GM19397 (cell line): ENCODE measurements at regions not wholly inside any gene's neighbourhood (a gene's known extent, or its start where the extent isn't known, plus 50 kb on each side); places are given as distances from the start of the nearest gene placed in this dataset.
A peak's percentile ranks its signal among the peaks of the same experiment; 100 is the strongest.

Experiments
- ATAC-seq: cut with Tn5 transposase; IDR thresholded peaks from one replicate; pipeline ENCODE4 v1.9.1; 2021; ENCODE audit warnings: mild to moderate bottlenecking, moderate library complexity; ENCODE audit not compliant: unreplicated experiment

- ATAC-seq = no peak
These were observed 263.1 kb upstream of the ID2 start for GRCh38 chr2:8418721-8419120.

GRCh38 chr2:8421658-8422449 is 260.0 kb upstream of the ID2 start:
- ATAC-seq = peak; percentile 93

- no peak for ATAC-seq
These were observed 259.4 kb upstream of the ID2 start for GRCh38 chr2:8422450-8422800.

DNA sequence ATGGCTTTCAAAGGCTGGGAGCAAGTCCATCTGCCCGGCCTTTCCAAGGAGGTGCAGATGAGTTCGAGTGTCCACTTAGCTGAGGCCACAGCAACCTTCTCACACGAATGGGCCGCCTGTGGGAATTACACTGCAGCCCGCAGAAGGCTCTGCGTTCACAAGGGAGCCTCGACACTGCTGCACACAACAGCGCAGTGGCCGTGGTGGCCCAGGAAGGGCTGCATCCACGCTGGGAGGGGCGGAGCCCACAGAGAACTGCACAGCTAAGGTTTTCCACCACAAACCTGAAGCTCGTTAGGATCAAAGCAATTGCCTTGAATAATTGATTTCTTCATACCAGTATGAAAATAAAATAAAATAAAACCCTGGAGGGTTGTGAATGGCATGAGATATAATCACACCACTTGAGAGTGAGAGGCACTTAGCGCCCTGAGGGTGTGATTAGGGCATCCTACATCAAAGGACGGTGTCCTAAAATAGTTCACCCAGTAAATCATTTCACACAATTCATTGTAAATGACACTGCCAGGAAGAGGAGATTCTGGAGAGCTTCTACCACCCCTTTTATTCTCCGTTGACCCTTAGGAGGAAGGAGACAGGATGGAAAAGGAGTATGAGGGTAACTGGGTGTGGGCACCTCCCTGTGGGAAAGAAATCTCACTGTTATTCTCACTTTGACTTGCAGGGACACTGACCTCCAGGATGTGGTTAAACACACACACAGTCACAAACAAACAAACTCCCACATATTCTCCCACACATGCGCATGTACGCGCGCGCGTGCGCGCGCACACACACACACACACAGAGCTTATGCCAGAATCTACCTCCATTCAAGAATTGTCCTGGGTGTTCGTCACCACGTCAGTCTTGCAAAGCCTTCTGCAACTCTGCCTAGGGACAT is 256.6 kb upstream of the ID2 start:
- ATAC-seq = no peak

- ATAC-seq = no peak
These were observed 255.3 kb upstream of the ID2 start for GRCh38 chr2:8426550-8426949.

DNA sequence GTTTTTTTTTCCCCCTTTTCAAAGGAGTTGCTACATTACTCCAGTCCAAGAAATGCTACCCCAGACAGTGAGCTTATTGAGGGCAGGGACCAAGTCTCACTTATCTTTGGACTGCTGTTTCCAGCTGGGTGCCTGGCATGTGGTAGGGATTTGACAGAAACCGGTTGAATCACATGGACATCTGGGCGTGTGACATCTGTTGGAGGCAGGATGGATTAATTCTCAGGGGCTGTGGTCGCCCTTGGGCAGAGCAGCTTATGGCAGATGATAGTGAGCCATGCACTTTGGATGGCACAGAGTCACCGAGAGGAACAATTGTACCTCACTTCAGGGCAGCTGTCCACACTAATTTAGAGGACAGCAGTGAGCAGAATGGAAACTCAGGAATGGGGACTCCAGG is 254.6 kb upstream of the ID2 start:
- ATAC-seq = no peak

DNA sequence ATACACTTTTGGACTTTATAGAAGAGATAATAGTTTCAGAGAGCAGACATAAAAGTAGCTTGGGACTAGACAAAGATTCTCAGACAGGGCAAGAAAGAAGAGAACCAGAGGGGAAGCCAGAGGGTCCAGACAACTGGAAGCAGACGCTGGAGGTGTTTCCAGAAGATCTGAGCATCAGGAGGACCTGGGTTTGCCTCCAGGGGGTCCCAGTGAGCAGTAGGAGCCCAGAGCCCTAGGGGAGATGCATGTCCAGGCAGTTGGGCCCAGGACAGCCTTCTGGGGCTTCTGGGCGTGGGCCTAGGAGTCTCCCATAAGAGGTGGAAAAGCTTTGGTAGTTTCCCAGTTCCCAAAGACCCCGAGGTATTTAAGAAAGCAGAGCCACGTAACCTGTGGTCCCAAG is 251.2 kb upstream of the ID2 start:
- no peak for ATAC-seq

GRCh38 chr2:8431446-8432125 is 250.3 kb upstream of the ID2 start:
- no peak for ATAC-seq

DNA sequence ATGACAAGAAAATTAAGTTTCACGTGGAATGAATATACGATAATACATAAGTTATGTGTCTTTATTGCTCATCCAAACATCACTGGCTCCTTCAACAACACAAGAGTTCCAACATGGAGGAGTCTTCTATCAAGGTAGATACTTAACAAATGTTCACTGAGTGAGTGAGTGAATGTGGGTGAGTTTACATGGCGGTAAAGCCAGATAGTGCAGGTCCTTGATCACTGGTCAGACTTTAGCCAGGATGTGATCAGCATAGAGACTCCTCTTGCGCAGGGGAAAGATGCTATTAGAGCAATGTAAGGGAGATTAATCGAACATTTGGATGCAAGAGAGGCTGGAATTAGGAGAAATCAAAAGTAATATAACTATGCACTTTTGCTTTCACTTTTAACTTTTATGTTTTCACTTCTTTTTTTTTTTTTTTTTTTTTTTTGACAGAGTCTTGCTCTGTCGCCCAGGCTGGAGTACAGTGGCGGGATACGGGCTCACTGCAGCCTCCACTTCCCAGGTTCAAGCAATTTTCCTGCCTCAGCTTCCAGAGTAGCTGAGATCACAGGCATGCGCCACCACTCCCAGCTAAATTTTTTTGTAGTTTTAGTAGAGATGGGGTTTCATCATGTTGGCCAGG is 249.0 kb upstream of the ID2 start:
- no peak for ATAC-seq

DNA sequence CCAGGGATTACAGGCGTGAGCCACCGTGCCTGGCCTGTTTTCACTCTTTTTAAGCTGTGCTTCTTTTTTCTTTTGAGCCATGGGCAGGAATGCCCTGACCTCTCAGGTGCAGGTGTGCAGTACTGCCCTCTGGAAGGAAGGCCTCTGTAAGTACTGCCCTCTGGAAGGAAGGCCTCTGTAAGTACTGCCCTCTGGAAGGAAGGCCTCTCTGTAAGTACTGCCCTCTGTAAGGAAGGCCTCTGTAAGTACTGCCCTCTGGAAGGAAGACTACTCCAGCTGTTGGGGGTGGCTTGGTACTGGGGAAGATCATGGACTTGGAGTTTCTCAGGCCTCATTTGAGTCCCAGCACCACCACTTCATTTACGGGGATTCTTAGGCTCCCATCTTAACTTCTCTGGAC is 248.5 kb upstream of the ID2 start:
- ATAC-seq = no peak

DNA sequence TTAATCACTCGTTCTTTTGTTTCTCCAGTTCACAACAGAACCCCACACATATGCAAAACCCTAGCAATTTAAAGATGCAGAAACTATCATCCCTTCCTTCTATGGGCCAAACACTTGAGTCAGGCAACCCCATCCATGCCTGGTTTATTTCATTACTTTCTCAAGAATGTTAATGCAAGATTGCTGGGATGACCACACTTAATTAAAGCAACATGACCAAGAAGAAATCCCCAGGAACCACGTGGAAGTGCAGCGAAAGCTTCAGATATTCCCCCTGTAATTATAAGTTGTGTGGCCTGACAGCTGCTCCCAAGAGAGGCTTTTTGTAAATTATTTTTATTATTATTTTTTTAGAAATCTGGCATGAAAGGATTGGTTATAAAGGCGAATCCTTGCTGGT is 246.2 kb upstream of the ID2 start:
- ATAC-seq = no peak

- no peak for ATAC-seq
These were observed 245.3 kb upstream of the ID2 start for GRCh38 chr2:8436585-8436984.

- ATAC-seq = no peak
These were observed 244.5 kb upstream of the ID2 start for GRCh38 chr2:8437228-8437948.

- ATAC-seq = no peak
These were observed 243.9 kb upstream of the ID2 start for GRCh38 chr2:8437949-8438400.

DNA sequence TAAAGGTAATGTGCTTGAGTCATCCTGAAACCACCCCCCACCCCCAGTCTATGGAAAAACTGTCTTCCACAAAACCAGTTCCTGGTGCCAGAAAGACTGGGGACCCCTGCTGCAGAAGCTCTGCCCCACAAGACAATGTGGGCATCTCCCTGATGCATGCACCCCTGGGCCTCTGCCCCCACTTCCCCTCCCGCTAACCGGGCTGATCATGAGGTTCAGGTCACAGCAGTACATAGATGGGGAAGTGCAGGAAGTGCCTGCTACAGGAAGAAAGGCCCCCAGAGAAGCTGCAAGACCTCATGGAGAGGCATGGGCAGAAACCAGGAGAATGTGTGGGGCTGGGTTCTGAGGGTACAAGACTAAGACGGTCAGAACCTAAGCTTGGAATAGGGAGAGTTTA is 243.4 kb upstream of the ID2 start:
- ATAC-seq = no peak

DNA sequence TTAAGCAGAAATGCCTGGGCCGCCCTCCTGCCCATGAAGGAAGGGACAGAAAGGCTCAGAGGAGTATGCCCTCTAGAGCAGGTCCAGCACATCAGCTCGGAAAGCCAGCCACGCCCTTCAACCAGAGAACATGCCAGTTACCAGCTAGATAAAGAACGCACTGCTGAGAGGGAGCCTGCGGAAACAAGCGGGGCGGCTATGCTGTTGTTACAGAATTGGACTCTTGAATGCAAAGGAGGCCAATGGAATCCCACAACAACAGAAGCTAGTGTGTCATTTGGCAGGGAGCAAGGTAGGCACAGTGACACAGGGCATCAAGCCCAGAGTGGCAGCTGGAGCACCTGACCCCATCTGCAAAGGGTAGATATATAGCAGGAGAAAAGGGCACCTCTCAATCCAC is 242.9 kb upstream of the ID2 start:
- ATAC-seq = no peak

GRCh38 chr2:8440029-8440778 is 241.7 kb upstream of the ID2 start:
- ATAC-seq = no peak

- ATAC-seq = no peak
These were observed 240.5 kb upstream of the ID2 start for GRCh38 chr2:8441371-8441770.

DNA sequence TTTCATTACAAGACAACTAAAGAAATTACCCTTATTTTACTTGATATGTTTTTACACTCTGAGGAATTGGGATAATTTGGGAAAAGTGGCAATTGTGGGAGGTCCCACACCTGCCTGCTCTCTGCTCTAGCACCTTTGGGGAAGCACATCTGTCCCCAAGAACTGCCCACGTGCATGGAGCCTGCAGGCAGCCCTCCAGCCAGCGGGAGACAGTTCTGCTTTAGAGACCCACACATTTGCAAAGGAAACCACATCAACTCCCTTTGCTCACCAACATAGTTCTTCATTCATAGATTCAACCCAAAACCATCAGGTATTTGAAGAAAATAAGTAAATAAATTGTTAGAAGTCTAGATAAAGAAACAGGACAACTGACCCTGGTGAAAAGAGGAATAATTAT is 239.9 kb upstream of the ID2 start:
- no peak for ATAC-seq
